Right cardiac atrium (tissue), 5 donors: ENCODE measurements at regions not wholly inside any gene's neighbourhood (a gene's known extent, or its start where the extent isn't known, plus 50 kb on each side); places are given as distances from the start of the nearest gene placed in this dataset.

Experiments
- ATAC-seq, 2 donors: fragments of 200-7000 bp; cut with Tn5 transposase; one replicate each; pipeline versions ENCODE4 v1.8.0 to v1.9.1; 2020; ENCODE audit warnings: moderate library complexity in 2 of 2, mild to moderate bottlenecking in 1 of 2
- DNase-seq, 3 donors: peaks; one replicate each; pipeline ENCODE4 v3.0.0-alpha.2; 2020
- H3K27ac ChIP-seq: one replicate; pipeline ENCODE4 v1.5.1; 2013; ENCODE audit warnings: mild to moderate bottlenecking, low read length, control low read depth, moderate library complexity
- H3K27me3 ChIP-seq: one replicate; pipeline ENCODE4 v1.6.1; 2013; ENCODE audit not compliant: control insufficient read depth, insufficient read depth
- H3K4me1 ChIP-seq: one replicate; pipeline ENCODE4 v1.6.1; 2013; ENCODE audit warnings: low read length; ENCODE audit not compliant: control insufficient read depth, insufficient read depth
- H3K4me3 ChIP-seq: one replicate; pipeline ENCODE4 v1.5.1; 2013; ENCODE audit warnings: low read length, control low read depth
- H3K9me3 ChIP-seq: one replicate; pipeline ENCODE4 v1.6.1; 2013; ENCODE audit warnings: low read length; ENCODE audit not compliant: control insufficient read depth
- WGBS: extraction: QIAGEN DNeasy Blood & Tissue Kit; methylation state at CpG from one replicate; pipeline ENCODE4 v1.1.7; 2013; 5-methylcytosine and 5-hydroxymethylcytosine counted together
- intact Hi-C, 4 donors: fragments of 100-400 bp; cut with DNase I; formaldehyde crosslinking; loops; one replicate each; pipeline versions ENCODE4 v1.11.0 to v1.14.0; 2022 to 2023
- donor health status: healthy with polysubstance abuse.
- donor health status: DM: no; HTN: yes; CAD: no.
- donor health status: DM: no; HTN: no; CAD: no.
- donor health status: DM: no; HTN: yes; CAD: no; lungs with severe emphysema.
- donor health status: DM: yes; HTN: yes; CAD: no.

- Histone ChIP-seq H3K9me3 (no peaks in the 10 kb centered on the region), H3K27ac (no peak overlapping the region), H3K27me3 (no peaks in the 10 kb centered on the region), H3K4me3 (no peak overlapping the region), H3K4me1 (no peaks in the 10 kb centered on the region)
- ATAC-seq (no peak), DNase-seq (no peak)
- intact Hi-C loops: no loop called here
- WGBS: 89% methylated on average over 4 of the region's 4 CpGs
Measured at GRCh38 chr7:28231176-28231575, 50.6 kb upstream of the JAZF1 start.

- DNase-seq: no peak
- 80% methylated on average over 4 of the region's 4 CpGs for WGBS
- H3K4me3 ChIP-seq: no peak overlapping the region
- no peaks in the 10 kb centered on the region for H3K4me1 ChIP-seq
- ATAC-seq: no peak
- H3K27ac ChIP-seq: no peak overlapping the region
- H3K27me3 ChIP-seq: no peaks in the 10 kb centered on the region
- no peaks in the 10 kb centered on the region for H3K9me3 ChIP-seq
- intact Hi-C loops: no loop called here
Measured at GRCh38 chr7:28236560-28236959, 56.0 kb upstream of the JAZF1 start.

- intact Hi-C loops: no loop called here
- no peaks in the 10 kb centered on the region for H3K4me1 ChIP-seq
- ATAC-seq (no peak), DNase-seq (peak in 2 of 3 donors; percentile 14 to 51)
- 71% methylated on average over 5 of the region's 5 CpGs for WGBS
- no peaks in the 10 kb centered on the region for H3K27me3 ChIP-seq
- H3K27ac ChIP-seq: no peak overlapping the region
- H3K4me3 ChIP-seq: no peak overlapping the region
- H3K9me3 ChIP-seq: no peaks in the 10 kb centered on the region
Measured at GRCh38 chr7:28237363-28237762, 56.8 kb upstream of the JAZF1 start.

GRCh38 chr7:28239823-28240204, 59.2 kb upstream of the JAZF1 start:
- Histone ChIP-seq H3K4me3 (no peak overlapping the region), H3K27ac (no peak overlapping the region), H3K4me1 (no peaks in the 10 kb centered on the region), H3K9me3 (no peaks in the 10 kb centered on the region), H3K27me3 (no peaks in the 10 kb centered on the region)
- intact Hi-C loops: no loop called here
- 68% methylated on average over 9 of the region's 9 CpGs for WGBS
- ATAC-seq (no peak), DNase-seq (no peak)

- no peak for ATAC-seq
- no peak overlapping the region for H3K4me3 ChIP-seq
- 77% methylated on average over 5 of the region's 5 CpGs for WGBS
- no peak overlapping the region for H3K27ac ChIP-seq
- H3K4me1 ChIP-seq: no peaks in the 10 kb centered on the region
- H3K9me3 ChIP-seq: no peaks in the 10 kb centered on the region
- intact Hi-C loops: no loop called here
- H3K27me3 ChIP-seq: no peaks in the 10 kb centered on the region
- DNase-seq: no peak
Measured at GRCh38 chr7:28240481-28240880, 59.9 kb upstream of the JAZF1 start.

GRCh38 chr7:28243861-28244260, 63.3 kb upstream of the JAZF1 start:
- H3K27me3 ChIP-seq: no peaks in the 10 kb centered on the region
- no peak overlapping the region for H3K27ac ChIP-seq
- intact Hi-C loops: no loop called here
- no peak for DNase-seq
- H3K4me3 ChIP-seq: no peak overlapping the region
- 93% methylated on average over 5 of the region's 5 CpGs for WGBS
- no peak for ATAC-seq
- no peaks in the 10 kb centered on the region for H3K4me1 ChIP-seq
- H3K9me3 ChIP-seq: no peaks in the 10 kb centered on the region

GRCh38 chr7:28245123-28245878, 64.7 kb upstream of the JAZF1 start:
- Histone ChIP-seq H3K4me1 (no peaks in the 10 kb centered on the region), H3K9me3 (no peaks in the 10 kb centered on the region), H3K27ac (no peak overlapping the region), H3K4me3 (no peak overlapping the region), H3K27me3 (no peaks in the 10 kb centered on the region)
- no peak for ATAC-seq
- WGBS: 69% methylated on average over 9 of the region's 9 CpGs
- intact Hi-C loops: no loop called here
- DNase-seq: no peak

GRCh38 chr7:28246921-28247461, 66.4 kb upstream of the JAZF1 start:
- no peaks in the 10 kb centered on the region for H3K9me3 ChIP-seq
- no peaks in the 10 kb centered on the region for H3K27me3 ChIP-seq
- intact Hi-C loops: no loop called here
- ATAC-seq (no peak), DNase-seq (no peak)
- no peak overlapping the region for H3K4me3 ChIP-seq
- no peaks in the 10 kb centered on the region for H3K4me1 ChIP-seq
- no peak overlapping the region for H3K27ac ChIP-seq
- WGBS: 79% methylated on average over 7 of the region's 7 CpGs

- intact Hi-C loops: no loop called here
- Histone ChIP-seq H3K27me3 (no peaks in the 10 kb centered on the region), H3K4me3 (no peak overlapping the region), H3K4me1 (no peaks in the 10 kb centered on the region), H3K9me3 (no peaks in the 10 kb centered on the region), H3K27ac (no peak overlapping the region)
- DNase-seq: no peak
- ATAC-seq: no peak
- WGBS: 52% methylated on average over 1 of the region's 1 CpG
Measured at GRCh38 chr7:28258240-28258639, 77.6 kb upstream of the JAZF1 start.

- no peak for DNase-seq
- H3K27me3 ChIP-seq: no peaks in the 10 kb centered on the region
- H3K9me3 ChIP-seq: no peaks in the 10 kb centered on the region
- ATAC-seq: no peak
- 89% methylated on average over 3 of the region's 3 CpGs for WGBS
- no peaks in the 10 kb centered on the region for H3K4me1 ChIP-seq
- intact Hi-C loops: no loop called here
- no peak overlapping the region for H3K4me3 ChIP-seq
- no peak overlapping the region for H3K27ac ChIP-seq
Measured at GRCh38 chr7:28260969-28261368, 80.4 kb upstream of the JAZF1 start.

GRCh38 chr7:28263622-28264271, 83.2 kb upstream of the JAZF1 start:
- Histone ChIP-seq H3K4me1 (no peaks in the 10 kb centered on the region), H3K27me3 (no peaks in the 10 kb centered on the region), H3K27ac (no peak overlapping the region), H3K4me3 (no peak overlapping the region), H3K9me3 (no peaks in the 10 kb centered on the region)
- intact Hi-C loops: no loop called here
- ATAC-seq: no peak
- 92% methylated on average over 9 of the region's 9 CpGs for WGBS
- DNase-seq: no peak
